Gastroesophageal sphincter (tissue), 3 donors: ENCODE measurements at regions not wholly inside any gene's neighbourhood (a gene's known extent, or its start where the extent isn't known, plus 50 kb on each side); places are given as distances from the start of the nearest gene placed in this dataset.
"Not testable (repeated sequence)": the region's sequence is repeated elsewhere in the genome, so short reads cannot be mapped to it uniquely, and the experiment has no call there.

ENCODE experiments used
- CTCF ChIP-seq, 4 experiments: fragments of 200-600 bp in 2 of 4; fragments of 450-650 bp in 2 of 4; sonication (generic) in 1 of 4; IDR thresholded peaks; one replicate each; pipeline ENCODE4 v1.5.1; 2017 to 2019; ENCODE audit warnings: antibody characterized with exemption in 4 of 4, mild to moderate bottlenecking in 2 of 4, moderate library complexity in 2 of 4
- EP300 ChIP-seq: sonication (generic); formaldehyde crosslinking; IDR thresholded peaks from one replicate; pipeline ENCODE4 v1.6.1; 2017; ENCODE audit warnings: antibody characterized with exemption, mild to moderate bottlenecking
- POLR2A ChIP-seq, 2 donors: fragments of 450-650 bp; IDR thresholded peaks; one replicate each; pipeline ENCODE4 v1.6.1; 2017; ENCODE audit warnings: antibody characterized with exemption in 2 of 2, mild to moderate bottlenecking in 2 of 2, moderate library complexity in 1 of 2
- POLR2AphosphoS5 ChIP-seq: sonication (generic); formaldehyde crosslinking; IDR thresholded peaks from one replicate; pipeline ENCODE4 v1.6.1; 2017; ENCODE audit warnings: antibody characterized with exemption

GRCh38 chr5:153935151-153935550 lies 103.6 kb downstream of the FAM114A2 start:
- TF ChIP-seq CTCF (IDR thresholded peaks at IDR 0.05); POLR2AphosphoS5; EP300; POLR2A (IDR thresholded peaks at IDR 0.05): not testable (repeated sequence)
